NCI-H2196 (cell line): ENCODE measurements at regions not wholly inside any gene's neighbourhood (a gene's known extent, or its start where the extent isn't known, plus 50 kb on each side); places are given as distances from the start of the nearest gene placed in this dataset.
"Not testable (repeated sequence)": the region's sequence is repeated elsewhere in the genome, so short reads cannot be mapped to it uniquely, and the experiment has no call there.

ENCODE experiments used
- DNase-seq: peaks from one replicate; lab custom pipeline; 2025; ENCODE audit not compliant: unreplicated experiment; lab: John Stamatoyannopoulos, UW

- no peak for DNase-seq
These were observed 606.4 kb downstream of the ZNF608 start for GRCh38 chr5:124140060-124140459.

- no peak for DNase-seq
These were observed 607.0 kb downstream of the ZNF608 start for GRCh38 chr5:124139477-124139876.

GRCh38 chr5:124136609-124137008 is 609.8 kb downstream of the ZNF608 start:
- DNase-seq = no peak

- DNase-seq = no peak
These were observed 611.5 kb downstream of the ZNF608 start for GRCh38 chr5:124134941-124135340.

GRCh38 chr5:124133406-124133805 is 613.0 kb downstream of the ZNF608 start:
- no peak for DNase-seq

- DNase-seq = peak; percentile 9
These were observed 613.6 kb downstream of the ZNF608 start for GRCh38 chr5:124132843-124133242.

GRCh38 chr5:124131466-124131865 is 615.0 kb downstream of the ZNF608 start:
- no peak for DNase-seq

- DNase-seq = no peak
These were observed 615.6 kb downstream of the ZNF608 start for GRCh38 chr5:124130816-124131215.

GRCh38 chr5:124128867-124129266 is 616.9 kb downstream of the CSNK1G3 start:
- DNase-seq = no peak

GRCh38 chr5:124126504-124127217 is 614.7 kb downstream of the CSNK1G3 start:
- no peak for DNase-seq

GRCh38 chr5:124124711-124125229 is 612.8 kb downstream of the CSNK1G3 start:
- DNase-seq = no peak

- no peak for DNase-seq
These were observed 609.2 kb downstream of the CSNK1G3 start for GRCh38 chr5:124121198-124121597.

GRCh38 chr5:124114911-124115310 is 602.9 kb downstream of the CSNK1G3 start:
- DNase-seq = no peak

- DNase-seq = no peak
These were observed 599.9 kb downstream of the CSNK1G3 start for GRCh38 chr5:124111886-124112285.

- no peak for DNase-seq
These were observed 599.0 kb downstream of the CSNK1G3 start for GRCh38 chr5:124110942-124111341.

- DNase-seq = no peak
These were observed 593.3 kb downstream of the CSNK1G3 start for GRCh38 chr5:124105326-124105725.

- no peak for DNase-seq
These were observed 592.8 kb downstream of the CSNK1G3 start for GRCh38 chr5:124104821-124105220.

GRCh38 chr5:124104344-124104743 is 592.4 kb downstream of the CSNK1G3 start:
- no peak for DNase-seq

GRCh38 chr5:124103671-124104070 is 591.7 kb downstream of the CSNK1G3 start:
- no peak for DNase-seq

GRCh38 chr5:124103056-124103455 is 591.1 kb downstream of the CSNK1G3 start:
- not testable (repeated sequence) for DNase-seq

GRCh38 chr5:124102486-124102885 is 590.5 kb downstream of the CSNK1G3 start:
- DNase-seq = no peak

GRCh38 chr5:124093658-124094057 is 581.7 kb downstream of the CSNK1G3 start:
- DNase-seq = no peak

GRCh38 chr5:124090115-124090514 is 578.1 kb downstream of the CSNK1G3 start:
- no peak for DNase-seq
